ENCODE measurements at regions not wholly inside any gene's neighbourhood (a gene's known extent, or its start where the extent isn't known, plus 50 kb on each side); places are given as distances from the start of the nearest gene placed in this dataset.

GRCh38 chr22:47275605-47276449 is 513.4 kb downstream of the TBC1D22A start:
- in situ Hi-C loops (cut with MboI; ENCODE audit: low sequenced_read_pairs) (no loop called here), dilution Hi-C loops (cut with HindIII; ENCODE audit: low sequenced_read_pairs, unreplicated experiment) (no loop called here), intact Hi-C loops (cut with micrococcal nuclease) (no loop called here)
- H3K4me3 ChIP-seq (ENCODE audit: insufficient read depth, low read depth, low read length) = no peak overlapping the region
- POLR2A ChIA-PET (ENCODE audit: unreplicated experiment) = no interaction called here
- H4K8ac ChIP-seq (ENCODE audit: low read depth in 2 of 2, low read length in 2 of 2) = no peak overlapping the region
- H4K5ac ChIP-seq (ENCODE audit: low read depth, low read length) = no peak overlapping the region
- no TSS peak for BruUV-seq (replicated peaks)
- peaks cover 4% of the 10 kb centered on the region; the same call in 1 of the 2 replicates for H3K9me3 ChIP-seq (ENCODE audit: control insufficient read depth, insufficient read depth, low read length)
- H2AFZ ChIP-seq (replicated peaks; ENCODE audit: low read length, poor library complexity) = no peak overlapping the region
- H3K27me3 ChIP-seq (ENCODE audit: control insufficient read depth, insufficient read depth, low read length) = no peaks in the 10 kb centered on the region
- H4K20me1 ChIP-seq (ENCODE audit: insufficient read depth, low read length) = no peaks in the 10 kb centered on the region
- no peak overlapping the region for H2BK5ac ChIP-seq (ENCODE audit: low read depth, low read length, poor library complexity, severe bottlenecking)
- no peak overlapping the region for H2BK20ac ChIP-seq (ENCODE audit: low read depth, low read length)
- 27% methylated on average over 3 of the region's 12 CpGs; no CpG with 5 or more reads in 1 of the 2 experiments for WGBS, 2 experiments (ENCODE audit: extremely low coverage in 2 of 2, insufficient read length in 1 of 2)
- no peaks in the 10 kb centered on the region for H3K36me3 ChIP-seq (ENCODE audit: control insufficient read depth, insufficient read depth, low read length)
- DNase-seq (no peak), ATAC-seq (ENCODE audit: low read depth) (peak; percentile 32; the same call in 1 of the 2 replicates)
- TF ChIP-seq CEBPB (IDR thresholded peaks at IDR 0.05; ENCODE audit: low read depth, low read length) = no peak
- no peak for TF ChIP-seq ELK1 (IDR thresholded peaks at IDR 0.05; ENCODE audit: borderline replicate concordance, low read depth, low read length)
- no peak for TF ChIP-seq MXI1 (IDR thresholded peaks at IDR 0.05; ENCODE audit: borderline replicate concordance, low read depth, low read length)
- no peak for TF ChIP-seq FOS (IDR thresholded peaks at IDR 0.05; ENCODE audit: low read depth, low read length)
- TF ChIP-seq, protein P1, sequence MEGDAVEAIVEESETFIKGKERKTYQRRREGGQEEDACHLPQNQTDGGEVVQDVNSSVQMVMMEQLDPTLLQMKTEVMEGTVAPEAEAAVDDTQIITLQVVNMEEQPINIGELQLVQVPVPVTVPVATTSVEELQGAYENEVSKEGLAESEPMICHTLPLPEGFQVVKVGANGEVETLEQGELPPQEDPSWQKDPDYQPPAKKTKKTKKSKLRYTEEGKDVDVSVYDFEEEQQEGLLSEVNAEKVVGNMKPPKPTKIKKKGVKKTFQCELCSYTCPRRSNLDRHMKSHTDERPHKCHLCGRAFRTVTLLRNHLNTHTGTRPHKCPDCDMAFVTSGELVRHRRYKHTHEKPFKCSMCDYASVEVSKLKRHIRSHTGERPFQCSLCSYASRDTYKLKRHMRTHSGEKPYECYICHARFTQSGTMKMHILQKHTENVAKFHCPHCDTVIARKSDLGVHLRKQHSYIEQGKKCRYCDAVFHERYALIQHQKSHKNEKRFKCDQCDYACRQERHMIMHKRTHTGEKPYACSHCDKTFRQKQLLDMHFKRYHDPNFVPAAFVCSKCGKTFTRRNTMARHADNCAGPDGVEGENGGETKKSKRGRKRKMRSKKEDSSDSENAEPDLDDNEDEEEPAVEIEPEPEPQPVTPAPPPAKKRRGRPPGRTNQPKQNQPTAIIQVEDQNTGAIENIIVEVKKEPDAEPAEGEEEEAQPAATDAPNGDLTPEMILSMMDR (conservative IDR thresholded peaks at IDR 0.05; ENCODE audit: low read depth, low read length) = no peak
- TF ChIP-seq, protein P2, sequence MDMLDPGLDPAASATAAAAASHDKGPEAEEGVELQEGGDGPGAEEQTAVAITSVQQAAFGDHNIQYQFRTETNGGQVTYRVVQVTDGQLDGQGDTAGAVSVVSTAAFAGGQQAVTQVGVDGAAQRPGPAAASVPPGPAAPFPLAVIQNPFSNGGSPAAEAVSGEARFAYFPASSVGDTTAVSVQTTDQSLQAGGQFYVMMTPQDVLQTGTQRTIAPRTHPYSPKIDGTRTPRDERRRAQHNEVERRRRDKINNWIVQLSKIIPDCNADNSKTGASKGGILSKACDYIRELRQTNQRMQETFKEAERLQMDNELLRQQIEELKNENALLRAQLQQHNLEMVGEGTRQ (IDR thresholded peaks at IDR 0.05; ENCODE audit: low read depth, low read length) = no peak
- TF ChIP-seq POLR2A (IDR thresholded peaks at IDR 0.05; ENCODE audit: low read depth, low read length) = no peak
- no peak for TF ChIP-seq BHLHE40 (IDR thresholded peaks at IDR 0.05; ENCODE audit: low read depth, low read length)
- TF ChIP-seq SMC3 (IDR thresholded peaks at IDR 0.05; ENCODE audit: low read depth, low read length) = no peak
- no peak for TF ChIP-seq NFE2L2 (IDR thresholded peaks at IDR 0.05; ENCODE audit: low read depth, low read length)
- TF ChIP-seq MAZ (IDR thresholded peaks at IDR 0.05; ENCODE audit: borderline replicate concordance, low read depth, low read length) = no peak
- no peak for TF ChIP-seq CHD1 (IDR thresholded peaks at IDR 0.05; ENCODE audit: low read depth, low read length)
- TF ChIP-seq RAD21 (IDR thresholded peaks at IDR 0.05; ENCODE audit: low read length) = no peak
- no peaks in the 10 kb centered on the region for H3K4me1 ChIP-seq (ENCODE audit: control insufficient read depth, insufficient read depth, low read length)
- H3K23ac ChIP-seq (ENCODE audit: low read depth, low read length) = no peak overlapping the region
- no peaks in the 10 kb centered on the region for H3K9me1 ChIP-seq (ENCODE audit: insufficient read depth, low read length)
- H2BK15ac ChIP-seq (ENCODE audit: low read depth, low read length) = no peak overlapping the region
- H3K14ac ChIP-seq (replicated peaks; ENCODE audit: low read depth, low read length) = no peak overlapping the region
- H3K18ac ChIP-seq (ENCODE audit: low read depth, low read length) = no peak overlapping the region
- H2BK120ac ChIP-seq (ENCODE audit: low read depth, low read length) = no peak overlapping the region
- CTCF ChIA-PET = no interaction called here
- H4K91ac ChIP-seq (ENCODE audit: insufficient read depth, low read depth, low read length) = no peak overlapping the region
- no peak overlapping the region for H3K56ac ChIP-seq (ENCODE audit: extremely low read depth, insufficient read depth, low read length)
- H3K4me2 ChIP-seq (ENCODE audit: low read depth, low read length) = no peak overlapping the region
- H3K4ac ChIP-seq (ENCODE audit: low read depth, low read length) = no peak overlapping the region
- no peak overlapping the region for H2AK5ac ChIP-seq (ENCODE audit: low read depth, low read length)
- no peak overlapping the region for H3K27ac ChIP-seq (ENCODE audit: insufficient read depth, low read length)
- H3K9ac ChIP-seq (ENCODE audit: low read depth, low read length) = no peak overlapping the region
- H3K79me1 ChIP-seq (ENCODE audit: low read depth in 1 of 2, low read length in 2 of 2) = no peaks in the 10 kb centered on the region
- H2AK9ac ChIP-seq (replicated peaks; ENCODE audit: low read depth, low read length, poor library complexity) = no peak overlapping the region

Measured in IMR-90 (cell line).